CMK (cell line): ENCODE measurements at regions not wholly inside any gene's neighbourhood (a gene's known extent, or its start where the extent isn't known, plus 50 kb on each side); places are given as distances from the start of the nearest gene placed in this dataset.
"Not testable (repeated sequence)": the region's sequence is repeated elsewhere in the genome, so short reads cannot be mapped to it uniquely, and the experiment has no call there.

Experiments used
- DNase-seq: peaks from one replicate; pipeline ENCODE4 v3.0.0-alpha.2; 2010; ENCODE audit warnings: low read depth

DNA sequence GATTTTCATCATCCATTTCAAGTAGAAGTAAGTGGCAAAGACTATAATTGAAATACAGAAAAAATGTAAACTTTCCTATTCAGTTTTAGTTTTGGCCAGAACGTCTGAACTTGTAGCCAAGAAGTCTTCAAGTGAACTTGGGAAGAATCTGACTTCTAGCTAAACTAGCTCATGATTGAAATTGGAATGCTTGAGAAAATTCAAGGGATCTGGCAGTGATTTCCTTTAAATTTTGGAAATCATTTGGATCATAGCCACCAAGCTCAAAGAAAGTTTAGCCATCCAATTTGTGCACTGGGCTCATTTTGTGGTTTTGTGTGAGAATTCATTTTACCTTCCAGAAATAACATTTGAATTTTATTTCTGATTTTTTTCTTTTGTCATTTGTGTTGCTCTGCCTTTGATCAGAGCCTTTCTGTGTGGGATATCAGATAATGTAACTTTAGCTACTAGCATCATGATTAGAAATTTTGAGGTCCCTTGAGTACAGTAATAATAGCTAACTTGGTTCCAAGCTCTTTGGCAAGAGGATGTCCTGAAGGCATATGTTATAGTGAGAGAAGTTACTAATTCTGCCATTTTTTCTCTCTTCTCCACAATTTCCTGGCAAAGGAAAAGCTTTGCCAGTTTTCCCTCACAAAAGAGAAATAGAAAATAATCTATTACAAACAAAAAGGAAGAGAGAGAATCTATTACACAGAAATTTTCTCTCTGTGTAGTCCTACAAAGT is 2123.7 kb upstream of the RAG2 start:
- DNase-seq: no peak

DNA sequence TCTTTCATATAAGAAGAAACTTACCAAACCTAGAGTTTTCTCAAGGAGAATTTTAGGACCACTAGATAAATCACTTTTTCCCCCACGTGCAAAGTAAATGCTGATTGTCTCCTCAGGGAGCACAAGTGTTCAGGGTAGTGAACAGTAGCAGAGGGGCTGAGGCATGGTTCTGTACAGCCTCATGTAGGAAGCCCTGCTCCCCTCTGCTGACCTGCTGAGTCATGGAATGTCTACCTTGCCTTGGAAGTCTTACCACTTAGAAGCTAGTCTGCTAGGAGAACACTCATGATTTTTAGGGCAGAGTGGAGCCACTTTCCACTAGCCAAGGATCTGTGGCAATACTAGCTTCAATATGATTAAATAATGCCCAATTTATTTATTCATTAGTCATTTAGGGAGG is 2120.6 kb upstream of the RAG2 start:
- no peak for DNase-seq

DNA sequence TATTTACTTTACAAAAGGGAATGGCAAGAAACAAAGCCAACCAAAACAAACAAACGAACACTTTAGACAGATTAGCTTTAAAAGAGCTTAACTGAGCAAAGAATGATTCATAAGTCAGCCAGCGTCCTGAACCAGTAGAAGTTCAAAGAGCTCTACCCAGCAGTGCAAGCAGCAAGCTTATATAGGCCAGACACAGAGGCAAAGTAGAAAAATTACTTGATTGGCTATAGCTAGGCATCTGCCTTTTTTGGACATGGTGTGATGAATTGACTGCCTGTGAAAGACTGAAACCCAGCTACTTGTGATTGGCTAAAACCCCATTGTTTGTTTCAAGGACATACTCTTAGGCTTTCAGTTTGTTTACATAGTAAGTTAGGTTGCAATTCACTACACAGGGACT is 2120.0 kb upstream of the RAG2 start:
- no peak for DNase-seq

DNA sequence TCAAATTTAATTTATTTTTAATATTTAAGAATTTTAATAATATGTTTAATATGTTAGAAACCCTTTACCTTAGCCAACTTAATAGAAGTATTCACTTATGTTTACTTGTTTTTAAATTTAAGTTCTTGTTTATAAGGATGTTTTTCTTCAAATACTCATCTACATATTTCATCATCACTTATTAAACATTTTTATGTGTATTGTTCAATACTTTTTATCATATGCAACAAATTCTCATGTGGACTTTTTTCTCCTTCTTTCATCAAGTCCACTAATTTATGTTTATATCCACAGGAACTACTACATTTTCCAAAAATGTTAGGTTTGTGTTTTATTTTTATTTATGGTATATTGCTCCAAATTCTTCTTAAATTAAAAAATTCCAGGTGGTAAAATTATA is 2113.1 kb upstream of the RAG2 start:
- DNase-seq: no peak

DNA sequence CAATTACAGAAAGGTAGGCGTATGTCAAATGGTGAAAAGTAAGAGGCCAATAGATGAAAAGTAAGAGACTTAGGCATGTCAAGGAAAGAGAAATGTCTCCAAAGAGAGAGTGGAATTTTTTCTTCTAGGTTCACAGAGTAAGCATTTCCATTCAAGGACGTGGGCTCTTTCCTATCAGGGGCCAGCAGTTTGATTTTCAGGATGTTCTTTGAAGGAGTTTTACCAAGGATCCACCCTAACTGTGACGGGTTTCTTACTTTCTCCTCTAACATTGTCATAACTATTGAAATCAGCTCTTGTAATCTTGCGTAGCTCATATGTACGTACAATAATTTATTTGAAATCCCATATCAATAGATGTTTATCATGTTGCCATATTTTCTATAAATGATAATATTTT is 2112.2 kb upstream of the RAG2 start:
- peak; percentile 14 for DNase-seq

DNA sequence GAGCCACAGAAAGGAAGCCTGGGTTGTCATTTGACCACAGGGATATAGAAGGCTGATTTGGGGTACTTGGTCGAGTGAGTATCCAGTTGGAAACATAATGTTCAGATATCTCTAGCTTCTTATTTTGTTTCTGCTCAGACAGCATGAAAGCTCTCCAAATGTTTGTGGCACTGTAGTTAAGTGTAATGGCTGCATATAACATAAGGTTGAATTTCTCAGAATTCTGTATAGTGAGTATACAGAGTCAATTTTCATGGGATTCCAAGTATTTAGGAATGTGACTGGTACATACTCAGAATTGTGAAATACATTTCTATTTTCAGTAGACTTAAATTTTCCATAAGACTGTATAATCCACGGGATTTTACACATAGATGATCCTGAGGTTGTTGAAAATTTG is 2102.1 kb upstream of the RAG2 start:
- DNase-seq: no peak

DNA sequence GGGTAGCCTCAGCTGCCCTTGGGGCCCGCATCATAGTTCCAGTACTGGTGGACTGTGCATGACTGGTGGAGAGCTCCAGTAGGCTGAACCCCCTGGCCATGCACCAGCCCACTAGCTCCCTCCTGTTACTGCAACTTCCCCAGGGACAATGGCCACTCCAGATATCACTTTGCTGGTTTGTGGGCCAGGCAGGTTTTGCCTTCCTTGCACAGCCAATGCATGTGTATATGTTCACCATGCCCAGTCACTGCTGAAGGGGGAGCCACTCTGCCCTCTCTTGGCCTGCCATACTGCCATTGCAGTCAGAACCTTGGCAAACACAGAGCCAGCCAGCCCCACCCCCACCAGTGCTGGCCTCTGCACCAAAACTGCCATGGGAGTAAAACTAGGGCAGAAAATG is 2095.3 kb upstream of the RAG2 start:
- no peak for DNase-seq

DNA sequence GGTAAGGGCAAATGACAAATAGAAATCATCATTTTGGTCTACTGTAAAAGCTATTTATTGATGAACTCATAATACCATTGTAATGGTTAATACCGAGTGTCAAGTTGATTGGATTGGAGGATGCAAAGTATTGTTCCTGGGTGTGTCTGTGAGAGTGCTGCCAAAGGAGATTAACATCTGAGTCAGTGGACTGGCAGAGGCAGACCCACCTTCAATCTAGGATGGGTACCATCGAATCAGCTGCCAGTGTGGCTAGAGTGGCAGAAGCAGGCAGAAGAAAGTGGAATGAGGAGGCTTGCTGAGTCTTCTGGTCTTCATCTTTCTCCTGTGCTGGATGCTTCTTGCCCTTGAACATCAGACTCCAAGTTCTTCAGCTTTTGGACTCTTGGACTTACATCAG is 2092.2 kb upstream of the RAG2 start:
- not testable (repeated sequence) for DNase-seq

DNA sequence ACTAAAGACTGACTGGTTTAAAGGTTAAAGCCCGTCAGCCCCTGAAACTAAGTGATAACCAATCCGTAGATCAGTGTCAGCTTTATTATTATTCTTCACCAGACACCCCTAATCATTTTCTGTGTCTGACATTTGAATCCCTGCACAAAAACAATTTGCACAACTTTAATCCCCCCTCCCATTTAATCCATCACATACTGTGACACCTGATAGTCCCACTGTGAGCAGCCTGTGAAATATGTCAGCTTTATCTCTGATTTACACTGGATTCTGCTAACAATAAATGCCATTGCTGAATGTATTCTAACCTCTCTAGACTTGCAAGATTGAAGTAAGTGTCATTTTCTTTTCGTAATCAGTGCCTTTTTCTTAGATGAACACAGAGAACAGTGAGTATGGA is 2089.0 kb upstream of the RAG2 start:
- no peak for DNase-seq

DNA sequence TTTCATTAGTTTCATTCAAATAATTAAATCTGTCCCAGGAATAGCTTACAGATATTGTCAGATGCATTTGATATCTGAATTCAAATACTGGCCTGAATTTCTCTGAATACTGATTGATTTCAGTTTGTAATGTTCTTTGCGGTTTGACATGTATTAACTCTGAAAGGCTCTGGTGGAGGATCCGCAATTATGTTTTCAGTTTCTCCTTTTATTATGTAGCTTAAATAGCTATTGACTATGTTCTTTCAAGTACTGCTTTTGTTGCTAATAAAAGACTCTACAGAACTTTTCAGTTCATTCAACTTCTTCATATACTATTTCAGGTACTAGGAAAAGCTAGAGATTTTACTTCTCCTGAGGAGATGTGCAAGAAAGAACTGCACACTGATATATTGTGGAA is 2085.4 kb upstream of the RAG2 start:
- DNase-seq: no peak

DNA sequence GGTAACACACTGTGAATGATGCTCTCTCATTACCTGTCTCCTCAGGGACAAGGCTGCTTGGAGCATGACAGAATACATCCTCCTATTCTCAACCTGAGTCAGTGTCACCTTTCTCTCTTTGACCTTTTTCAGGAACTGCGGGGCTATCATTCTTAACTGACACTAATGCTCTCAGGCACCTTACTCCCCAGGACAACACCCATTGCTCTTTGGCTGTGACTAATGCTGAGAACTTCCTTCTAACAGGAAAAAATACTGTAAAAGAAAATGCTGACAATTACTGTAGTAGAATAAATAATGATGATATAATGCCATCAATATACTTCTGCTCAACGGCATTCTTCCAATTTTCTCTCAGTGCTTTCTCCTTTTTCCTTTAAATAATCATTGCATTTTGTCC is 2082.7 kb upstream of the RAG2 start:
- no peak for DNase-seq

DNA sequence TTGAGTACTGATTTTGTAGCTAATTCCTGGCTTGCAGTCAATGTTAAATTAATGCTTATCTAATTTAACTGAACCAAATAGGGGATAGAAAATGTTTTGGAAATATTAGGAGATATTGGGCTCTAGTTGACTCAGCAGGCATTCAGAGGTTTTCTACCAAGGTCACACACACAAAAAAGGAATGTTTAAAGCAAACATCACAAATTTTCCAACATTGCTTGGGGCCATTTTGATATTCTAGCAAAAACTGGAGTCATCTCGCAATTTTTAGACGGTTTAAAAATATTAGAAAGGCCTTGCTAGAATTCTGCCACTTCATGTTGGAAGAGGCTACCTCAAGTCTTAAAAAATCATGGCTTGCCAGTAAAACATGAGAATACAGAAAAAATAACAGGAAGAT is 2082.1 kb upstream of the RAG2 start:
- no peak for DNase-seq

DNA sequence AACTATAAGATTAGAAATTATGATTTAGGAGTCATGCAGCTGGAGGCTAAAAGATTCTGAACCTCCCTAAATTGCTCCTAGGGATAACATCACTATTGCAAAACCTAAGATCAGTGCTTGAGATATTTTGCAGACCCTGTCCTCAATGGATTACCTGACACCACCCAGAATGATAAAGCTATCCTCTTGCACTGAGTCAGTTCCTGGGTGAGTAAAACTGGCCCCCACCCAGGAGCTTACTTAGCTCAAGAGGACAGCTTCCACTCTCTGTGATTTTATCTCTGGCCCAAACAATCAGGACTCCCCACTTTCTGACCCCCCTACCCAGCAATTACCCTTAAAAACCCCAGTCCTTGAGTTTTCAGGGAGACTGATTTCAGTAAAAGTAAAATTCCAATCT is 2074.4 kb upstream of the RAG2 start:
- DNase-seq: no peak

DNA sequence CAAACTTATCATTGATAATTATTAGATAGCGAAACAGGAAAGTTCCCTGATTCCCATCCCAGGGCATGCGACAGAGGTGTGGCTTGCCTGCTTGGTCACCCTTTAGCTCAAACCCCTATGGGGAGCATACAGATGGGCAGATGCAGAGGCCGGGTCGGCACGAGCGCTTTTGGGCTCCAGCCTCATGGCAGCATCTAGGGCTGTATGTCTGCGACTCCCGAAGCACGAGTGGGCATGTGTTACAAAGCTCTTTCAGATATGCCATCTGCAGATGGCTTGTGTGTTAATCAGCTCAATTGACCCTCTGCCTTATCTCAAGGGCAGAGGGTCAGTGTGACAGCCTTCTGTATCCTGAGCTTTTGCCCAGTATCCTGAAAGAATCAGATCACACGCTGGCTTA is 2069.3 kb upstream of the RAG2 start:
- no peak for DNase-seq

DNA sequence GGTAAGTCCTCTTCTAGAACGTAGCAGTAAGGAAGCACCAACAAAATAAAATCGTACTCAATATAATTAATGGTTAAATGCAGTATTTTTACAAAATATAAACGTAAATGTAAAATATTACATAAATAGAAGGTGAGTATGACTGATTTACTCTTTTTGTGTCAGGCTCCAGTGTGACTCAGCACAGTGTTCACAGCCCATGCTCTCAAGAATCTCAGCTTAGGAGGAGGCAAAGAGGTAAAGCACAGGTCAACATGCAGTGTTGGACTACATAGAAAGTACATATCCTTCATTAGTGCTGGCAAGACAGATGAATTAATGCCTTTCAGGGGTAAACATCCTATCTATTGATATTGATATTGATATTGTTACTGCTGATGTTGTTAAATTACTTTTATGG is 2050.6 kb upstream of the RAG2 start:
- DNase-seq: no peak

DNA sequence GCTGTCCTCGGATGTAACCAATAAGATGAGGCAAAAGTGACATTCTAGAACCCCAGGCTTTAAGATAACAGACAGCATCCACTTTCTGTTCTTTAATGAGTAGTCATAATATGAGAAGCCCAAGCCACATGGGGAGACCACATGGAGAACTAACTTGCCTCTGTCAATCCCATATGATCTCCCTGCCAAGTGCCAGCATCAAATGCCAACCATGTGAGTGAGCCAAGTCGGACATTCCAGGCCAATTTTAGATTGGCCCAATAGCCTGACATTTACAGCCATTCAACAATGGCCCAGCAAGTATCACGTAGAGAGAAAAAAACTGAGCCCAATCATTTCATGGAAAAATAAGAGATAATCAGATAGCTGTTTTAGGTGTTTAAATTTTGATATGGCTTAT is 2048.3 kb upstream of the RAG2 start:
- no peak for DNase-seq

DNA sequence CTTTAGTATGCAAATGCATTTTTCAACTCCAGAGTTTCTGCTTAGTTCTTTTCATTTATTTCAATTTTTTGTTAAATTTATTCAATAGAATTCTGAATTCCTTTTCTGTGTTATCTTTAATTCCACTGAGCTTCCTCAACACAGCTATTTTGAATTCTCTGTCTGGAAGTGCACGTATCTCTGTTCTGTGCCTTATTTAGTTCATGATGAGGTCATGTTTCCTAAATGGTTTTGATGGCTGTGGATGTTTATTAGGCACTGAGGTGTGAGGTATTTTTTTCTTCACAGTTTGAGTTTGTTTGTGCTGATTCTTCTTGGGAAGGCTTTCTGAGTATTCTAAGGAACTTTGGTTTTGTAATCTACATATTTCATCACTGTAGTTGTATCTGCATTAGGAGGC is 2042.8 kb upstream of the RAG2 start:
- DNase-seq: no peak

DNA sequence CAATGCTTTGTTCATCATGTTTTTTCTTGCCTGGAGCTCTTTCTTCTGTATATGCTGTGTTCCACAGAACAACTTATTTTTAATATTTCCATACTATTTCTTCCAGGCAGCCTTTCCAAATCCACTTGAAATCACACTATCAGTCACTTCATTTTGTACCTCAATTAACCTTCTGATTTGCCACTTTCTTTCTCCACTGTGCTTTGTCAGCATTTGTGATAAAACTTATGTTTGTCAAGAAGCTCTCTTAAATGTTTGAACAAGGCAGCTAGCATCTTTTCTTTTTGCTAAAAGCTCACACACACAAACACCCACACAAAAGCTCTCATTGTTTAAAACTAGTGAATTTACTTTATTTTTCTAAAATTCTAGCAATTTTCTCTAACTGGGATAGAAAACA is 2014.7 kb upstream of the RAG2 start:
- no peak for DNase-seq

DNA sequence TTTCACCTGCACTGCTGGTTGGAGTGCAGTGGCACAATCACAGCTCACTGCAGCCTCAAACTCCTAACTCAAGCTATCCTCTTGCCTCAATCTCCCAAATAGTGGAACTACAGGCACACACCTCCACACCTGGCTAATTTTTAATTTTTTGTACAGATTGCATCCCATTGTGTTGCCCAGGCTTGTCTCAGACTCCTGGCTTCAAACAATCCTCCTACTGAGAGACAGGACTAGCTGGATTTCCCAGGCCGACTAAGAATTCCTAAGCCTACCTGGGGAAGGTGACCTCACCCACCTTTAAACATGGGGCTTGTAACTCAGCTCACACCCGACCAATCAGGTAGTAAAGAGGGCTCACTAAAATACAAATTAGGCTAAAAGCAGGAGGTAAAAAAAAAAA is 2003.3 kb upstream of the RAG2 start:
- DNase-seq: not testable (repeated sequence)

DNA sequence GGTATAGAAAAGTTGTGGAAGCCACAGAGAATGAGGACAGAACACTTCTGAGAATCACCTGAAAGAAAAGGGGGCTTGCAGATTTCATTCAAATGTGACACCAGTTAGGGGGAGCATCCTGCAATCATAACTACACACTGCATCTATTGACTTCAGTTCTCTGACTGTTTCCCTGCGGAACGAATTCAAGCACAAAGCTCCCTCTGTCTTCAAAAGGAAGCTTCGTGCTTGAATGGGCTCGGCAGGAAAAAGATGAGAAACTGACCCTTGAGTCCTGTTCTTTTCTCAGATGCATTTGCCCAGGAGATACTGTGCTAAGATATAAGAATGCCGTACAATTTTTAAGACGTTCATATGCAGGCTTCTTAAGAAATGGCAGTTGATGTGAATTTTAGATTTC is 2000.4 kb upstream of the RAG2 start:
- DNase-seq: no peak

DNA sequence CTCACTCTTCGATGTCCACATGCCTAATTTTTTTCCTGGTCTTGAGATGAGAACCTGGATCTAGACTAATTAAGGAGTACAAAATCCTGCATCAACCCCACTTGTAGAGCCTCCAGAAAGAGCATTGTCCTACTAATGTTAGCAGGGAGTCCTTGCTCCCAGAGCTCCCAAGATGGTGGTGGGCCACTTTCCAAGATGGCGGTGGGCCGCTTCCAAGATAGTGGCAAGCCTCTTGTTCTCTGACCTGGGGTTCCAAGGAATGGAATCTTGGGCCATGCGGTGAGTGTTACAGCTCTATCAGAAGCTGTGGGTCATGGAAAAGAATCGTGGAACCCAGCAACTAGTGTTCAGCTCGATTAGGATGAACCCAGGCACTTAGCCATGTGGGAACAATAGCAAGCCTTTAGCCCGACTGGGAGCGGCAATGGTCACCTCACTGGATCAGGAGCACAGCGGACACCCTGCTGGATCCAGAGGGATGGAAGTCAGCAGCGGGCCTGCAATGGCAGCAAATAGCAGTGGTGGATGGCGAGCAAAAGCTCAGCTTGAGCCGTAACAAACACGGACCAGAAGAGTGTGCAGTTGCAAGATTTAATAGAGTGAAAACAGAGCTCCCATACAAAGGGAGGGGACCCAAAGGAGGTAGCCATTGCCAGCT is 1997.5 kb upstream of the RAG2 start:
- not testable (repeated sequence) for DNase-seq

DNA sequence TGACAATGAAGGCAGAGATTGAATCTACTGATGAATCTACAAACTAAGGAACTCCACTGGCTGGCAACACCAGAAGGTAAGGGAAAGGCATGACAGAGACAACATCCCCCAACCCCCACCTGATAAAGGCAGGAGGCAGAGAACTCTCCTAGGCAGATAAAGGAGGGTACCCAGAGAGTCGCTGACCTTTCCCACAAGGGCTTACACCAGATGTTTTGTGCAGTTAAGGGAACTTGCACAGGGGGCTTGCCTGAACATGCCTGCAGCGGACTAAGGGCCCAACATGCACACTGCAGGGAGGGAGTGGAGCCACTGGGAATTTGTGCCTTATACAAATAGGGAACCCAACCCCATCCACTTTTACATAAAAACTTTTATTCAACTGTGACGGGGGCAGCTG is 1996.9 kb upstream of the RAG2 start:
- DNase-seq: no peak

DNA sequence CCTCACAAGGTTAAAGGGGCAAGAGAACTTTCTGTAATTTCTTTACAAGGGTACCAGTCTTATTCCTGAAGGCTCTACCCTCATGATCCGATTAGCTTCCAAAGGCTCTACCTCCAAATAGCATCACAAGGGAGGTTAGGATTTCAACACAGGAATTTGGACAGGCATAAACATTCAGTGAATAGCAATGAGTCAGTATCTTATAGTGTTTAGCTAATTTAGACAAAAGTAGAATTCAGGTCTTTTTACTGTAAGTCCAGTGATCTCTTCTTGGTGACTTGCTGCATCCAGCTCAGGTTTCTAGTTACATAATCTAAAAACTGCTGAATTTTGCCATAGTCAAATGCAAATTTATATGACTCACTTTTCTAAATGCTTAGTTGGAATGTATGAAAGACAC is 1995.6 kb upstream of the RAG2 start:
- no peak for DNase-seq

DNA sequence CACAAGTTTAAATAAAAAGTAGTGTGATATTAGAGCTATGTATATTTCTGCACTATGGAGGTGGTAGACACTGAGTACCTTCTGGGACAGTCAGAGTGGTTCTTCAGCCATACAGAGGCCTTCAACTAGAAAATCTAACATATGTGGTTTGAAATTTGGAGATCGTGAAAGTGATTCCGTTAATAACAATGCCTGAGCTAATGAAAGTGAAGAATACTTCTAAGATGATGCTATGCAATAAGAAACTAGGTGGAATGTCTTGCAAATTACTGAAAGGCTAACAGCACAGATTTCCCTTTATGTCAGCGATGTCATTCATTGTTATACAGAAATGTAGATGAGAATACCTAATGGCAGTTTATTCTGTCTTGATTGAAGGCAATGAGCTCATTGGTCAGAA is 1984.7 kb upstream of the RAG2 start:
- DNase-seq: no peak
